Caki2 (cell line): ENCODE measurements at regions not wholly inside any gene's neighbourhood (a gene's known extent, or its start where the extent isn't known, plus 50 kb on each side); places are given as distances from the start of the nearest gene placed in this dataset.
A peak's percentile ranks its signal among the peaks of the same experiment; 100 is the strongest.
"Not testable (repeated sequence)": the region's sequence is repeated elsewhere in the genome, so short reads cannot be mapped to it uniquely, and the experiment has no call there.

Experiments used
- DNase-seq: peaks from one replicate; pipeline ENCODE4 v3.0.0-alpha.2; 2015; ENCODE audit warnings: low read depth
- in situ Hi-C: cut with HindIII; loops from 2 replicates; pipeline ENCODE4 v1.10.0; 2016; ENCODE audit warnings: low sequenced_read_pairs, low pct_unique_long_range_greater_than_20kb, mixed read lengths

DNA sequence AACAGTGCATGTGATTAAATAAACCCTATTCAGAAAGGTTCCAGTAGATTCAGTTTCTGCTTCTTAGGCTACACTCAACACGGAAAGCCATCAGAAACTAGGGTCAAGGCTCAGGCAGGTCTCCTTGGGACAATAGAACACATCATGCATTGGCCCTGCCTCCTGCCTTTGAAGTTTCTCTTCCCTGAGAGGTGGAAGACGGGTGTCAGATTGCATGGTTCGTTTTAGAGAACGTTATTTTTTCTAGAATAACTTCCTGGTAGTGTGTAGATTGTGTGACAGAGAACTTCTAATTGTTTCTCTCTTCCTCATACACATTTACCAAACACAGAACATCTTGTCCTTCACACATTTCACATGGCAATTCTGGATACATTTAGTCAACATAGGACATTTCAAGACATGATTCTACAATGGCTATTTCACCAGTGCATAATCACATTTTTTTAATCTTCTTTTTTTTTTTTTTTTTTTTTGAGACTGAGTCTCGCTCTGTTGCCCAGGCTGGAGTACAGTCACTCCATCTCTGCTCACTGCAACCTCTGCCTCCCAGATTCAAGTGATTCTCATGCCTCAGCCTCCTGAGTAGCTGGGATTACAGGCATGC lies 106.6 kb upstream of the AMN1 start:
- in situ Hi-C loops = no loop called here
- DNase-seq = peak; percentile 58

DNA sequence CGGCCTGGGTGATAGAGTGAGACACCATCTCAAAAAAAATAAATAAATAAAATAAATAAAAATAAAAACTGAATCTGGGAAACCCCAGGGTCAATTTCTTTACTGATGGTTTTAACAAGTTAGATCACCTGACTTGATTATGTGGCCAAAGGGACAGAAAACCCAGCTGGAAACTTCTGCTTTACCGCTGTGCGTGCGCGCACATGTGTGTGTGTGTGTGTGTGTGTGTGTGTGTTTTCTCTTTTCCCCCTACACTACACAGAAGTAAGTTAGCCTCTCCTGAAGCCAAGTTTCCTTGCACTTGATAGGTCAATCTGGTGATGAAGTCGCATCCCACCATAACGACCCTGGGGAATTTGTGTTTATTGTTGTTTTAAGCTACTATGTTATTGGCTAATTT lies 105.3 kb upstream of the AMN1 start:
- DNase-seq = no peak
- in situ Hi-C loops = no loop called here

DNA sequence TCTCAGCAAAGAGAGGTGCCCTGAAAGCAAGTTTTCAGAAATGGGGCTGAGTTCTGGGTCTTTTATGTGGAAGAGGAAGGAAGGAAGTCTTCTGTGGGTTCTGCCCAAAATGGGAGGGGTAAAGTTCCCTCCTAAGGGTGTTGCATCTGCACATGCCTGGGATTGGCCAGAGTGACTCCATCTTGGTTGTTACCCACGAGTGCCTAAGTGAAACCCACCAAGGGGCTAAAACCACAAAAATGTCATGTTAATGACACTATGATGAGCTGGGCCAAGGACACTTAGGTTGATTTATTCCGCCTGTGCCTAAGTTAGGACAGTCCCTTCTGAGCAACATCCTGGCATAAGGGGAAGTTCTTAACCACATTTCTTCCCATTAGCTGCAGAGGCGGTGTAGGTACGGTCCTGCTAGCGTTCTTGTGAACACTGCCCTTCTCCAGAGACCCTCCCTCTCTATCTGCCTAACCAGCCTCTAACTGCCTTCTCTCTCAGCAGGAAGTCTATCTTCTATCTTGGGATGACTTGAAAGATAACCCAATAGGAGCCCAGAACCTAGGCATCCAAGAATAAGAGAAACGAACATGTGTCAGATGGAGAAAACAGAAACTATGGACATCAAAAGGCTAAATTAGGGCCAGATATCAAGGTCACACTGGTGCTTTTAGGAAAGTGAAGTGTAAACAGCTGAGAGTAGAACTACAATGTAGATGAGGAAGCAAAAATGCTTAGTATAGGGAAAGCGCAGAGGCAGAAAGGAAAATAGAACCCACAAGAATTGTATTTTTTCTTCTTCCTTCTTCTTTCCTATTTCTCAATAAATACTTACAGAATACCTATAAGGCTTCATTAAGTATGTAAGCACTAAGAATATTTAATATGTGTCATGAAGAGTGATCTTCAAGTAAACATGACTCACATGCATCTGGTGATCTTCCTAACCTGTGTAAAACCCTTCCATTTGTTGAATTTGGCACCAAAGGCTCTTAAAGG lies 104.2 kb upstream of the AMN1 start:
- in situ Hi-C loops = no loop called here
- DNase-seq = no peak

DNA sequence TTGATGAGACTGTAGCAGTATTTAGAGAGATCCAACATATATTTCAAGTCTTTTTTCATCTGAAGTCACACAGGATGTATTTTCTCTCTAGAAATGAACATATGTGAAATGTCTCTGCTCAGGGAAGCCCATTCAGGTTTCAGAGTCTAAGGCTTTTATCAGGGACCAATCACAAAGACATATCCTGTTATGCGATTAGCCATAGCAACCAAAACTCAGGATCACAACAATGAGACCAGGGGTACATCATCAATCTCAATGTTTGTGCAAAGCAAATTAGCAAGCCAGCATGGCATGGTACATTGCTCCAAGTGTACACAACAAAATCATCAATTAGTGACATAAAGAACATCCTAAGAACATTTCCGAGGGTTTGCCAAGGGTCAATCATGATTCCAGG lies 99.2 kb upstream of the AMN1 start:
- in situ Hi-C loops = no loop called here
- no peak for DNase-seq

DNA sequence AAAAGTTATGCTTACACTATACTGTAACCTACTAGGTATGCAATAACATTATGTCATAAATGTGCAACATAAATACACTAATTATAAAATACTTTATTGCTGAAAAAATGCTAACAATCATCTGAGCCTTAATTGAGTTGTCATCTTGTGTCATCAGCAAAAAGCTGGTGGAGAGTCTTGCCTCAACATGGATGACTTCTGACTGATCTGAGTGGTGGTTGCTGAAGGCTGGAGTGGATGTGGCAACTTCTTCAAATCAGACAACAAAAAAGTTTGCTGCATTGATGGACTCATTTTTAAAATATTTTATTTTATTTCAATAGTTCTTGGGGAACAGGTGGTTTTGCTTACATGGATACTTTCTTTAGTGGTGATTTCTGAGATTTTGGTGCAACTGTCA lies 93.9 kb upstream of the AMN1 start:
- in situ Hi-C loops = no loop called here
- no peak for DNase-seq

DNA sequence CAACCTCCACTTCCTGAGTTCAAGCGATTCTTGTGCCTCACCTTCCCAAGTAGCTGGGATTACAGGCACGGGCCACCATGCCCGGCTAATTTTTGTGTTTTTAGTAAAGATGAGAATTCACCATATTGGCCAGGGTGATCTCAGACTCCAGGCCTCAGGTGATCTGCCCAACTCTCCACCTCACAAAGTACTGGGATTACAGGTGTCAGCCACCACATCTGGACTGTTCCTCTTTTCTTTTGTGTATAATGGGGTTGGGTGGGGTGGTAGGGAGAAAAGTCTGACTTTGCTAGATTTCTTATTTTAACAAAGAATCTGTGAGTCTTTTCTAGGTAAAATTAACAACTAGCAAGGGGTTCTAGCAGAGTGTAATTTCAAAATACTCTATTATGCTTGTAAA lies 92.7 kb upstream of the AMN1 start:
- no peak for DNase-seq
- in situ Hi-C loops = no loop called here

DNA sequence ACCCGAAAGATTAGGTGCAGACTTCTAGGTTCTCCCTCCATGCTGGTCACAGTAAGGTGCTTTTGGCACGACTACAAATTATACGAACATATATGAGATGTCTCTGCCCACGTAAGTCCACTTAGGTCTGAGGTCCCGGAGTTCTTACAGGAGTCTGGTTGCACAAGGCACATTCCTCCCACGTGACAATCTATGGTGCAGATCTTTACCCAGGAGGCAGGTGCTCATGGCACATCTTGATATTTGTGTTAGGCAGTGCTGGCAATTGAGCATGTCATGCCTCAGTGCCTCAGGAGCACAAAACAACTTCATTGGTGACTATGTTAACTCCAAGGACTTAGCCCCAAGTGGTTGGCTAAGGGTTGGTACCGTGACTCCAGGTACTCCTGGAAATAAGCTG lies 92.0 kb upstream of the AMN1 start:
- in situ Hi-C loops = no loop called here
- no peak for DNase-seq

DNA sequence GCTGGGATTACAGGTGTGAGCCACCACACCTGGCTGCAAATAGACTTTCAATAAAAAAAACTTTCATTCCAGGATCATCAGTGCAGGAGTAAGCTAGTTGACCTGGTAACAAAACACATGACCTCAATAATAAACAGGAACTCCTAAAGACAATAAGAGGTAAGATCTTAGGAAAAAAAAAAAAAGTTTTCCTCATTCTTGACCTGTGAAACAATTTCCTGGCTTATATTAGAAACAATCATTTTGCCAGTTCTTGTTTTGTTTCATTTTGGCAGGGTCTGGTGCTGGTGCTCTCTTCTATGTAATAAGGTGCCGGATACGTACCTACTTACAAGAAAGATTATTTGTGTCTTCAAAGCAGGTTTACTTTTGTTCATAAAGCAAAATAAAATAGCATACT lies 90.6 kb upstream of the AMN1 start:
- in situ Hi-C loops = no loop called here
- DNase-seq = no peak

DNA sequence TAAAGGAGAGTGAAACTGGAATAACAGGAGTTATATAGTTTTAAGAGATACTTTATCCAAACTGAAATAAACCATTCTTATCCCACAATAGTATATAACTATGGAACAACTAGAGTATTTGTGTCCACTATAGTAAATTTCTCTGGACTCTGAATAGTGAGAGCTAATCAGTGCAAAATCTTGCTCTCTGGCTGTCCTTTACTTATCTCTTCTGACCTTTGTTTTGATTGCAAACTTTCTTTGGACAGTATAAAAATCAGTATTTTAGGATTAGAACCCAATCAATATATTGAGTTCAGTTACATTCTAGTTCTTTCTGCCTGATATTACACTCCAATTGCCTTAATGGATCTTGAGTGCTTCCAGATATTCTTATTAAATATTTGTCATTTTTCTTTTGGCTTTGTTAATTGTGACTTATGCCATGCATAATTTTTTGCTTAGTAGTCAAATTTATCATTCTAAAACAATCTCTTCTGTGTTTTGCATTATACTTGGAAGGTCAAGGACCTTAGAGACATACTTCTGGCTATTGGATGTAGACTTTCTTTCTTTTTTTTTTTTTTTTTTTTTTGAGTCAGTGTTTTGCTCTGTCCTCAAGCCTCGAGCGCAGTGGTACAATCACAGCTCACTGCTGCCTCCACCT lies 89.9 kb upstream of the AMN1 start:
- in situ Hi-C loops = no loop called here
- no peak for DNase-seq

DNA sequence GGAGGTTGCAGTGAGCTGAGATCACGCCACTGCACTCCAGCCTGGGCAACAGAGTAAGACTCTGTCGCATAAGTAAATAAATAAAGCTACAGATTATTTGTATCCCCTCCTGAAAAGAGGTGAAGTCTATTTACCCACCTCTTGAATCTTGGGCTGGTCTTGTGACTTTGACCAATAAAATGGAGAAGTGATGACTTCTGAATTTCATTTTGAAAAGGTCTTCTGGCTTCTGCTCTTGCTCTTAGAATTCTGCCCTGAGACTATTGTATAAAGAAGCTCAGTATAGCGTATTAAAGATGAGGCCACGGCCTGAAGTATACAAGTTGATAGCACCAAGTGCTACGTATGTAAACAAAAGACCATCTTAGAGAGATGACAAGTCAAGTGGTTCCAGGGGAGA lies 88.3 kb upstream of the AMN1 start:
- DNase-seq = no peak
- in situ Hi-C loops = no loop called here

DNA sequence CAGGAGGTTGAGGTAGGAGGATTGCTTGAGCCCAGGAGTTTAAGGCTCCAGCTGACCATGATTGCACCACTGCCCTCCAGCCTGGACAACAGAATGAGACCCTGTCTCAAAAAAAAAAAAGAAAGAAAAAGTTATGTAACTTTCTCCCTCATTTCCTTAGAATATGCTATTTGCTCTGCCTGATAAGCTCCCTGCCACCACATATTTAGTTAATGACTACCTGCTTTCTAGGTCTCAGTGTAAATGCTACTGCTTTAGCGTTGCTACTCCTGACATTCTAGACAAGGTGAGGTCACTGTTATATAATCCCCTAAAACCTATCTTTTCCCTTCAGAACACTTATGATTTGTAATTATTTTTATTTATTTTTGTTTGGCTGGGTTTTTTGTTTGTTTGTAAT lies 86.3 kb upstream of the AMN1 start:
- in situ Hi-C loops = no loop called here
- DNase-seq = no peak

DNA sequence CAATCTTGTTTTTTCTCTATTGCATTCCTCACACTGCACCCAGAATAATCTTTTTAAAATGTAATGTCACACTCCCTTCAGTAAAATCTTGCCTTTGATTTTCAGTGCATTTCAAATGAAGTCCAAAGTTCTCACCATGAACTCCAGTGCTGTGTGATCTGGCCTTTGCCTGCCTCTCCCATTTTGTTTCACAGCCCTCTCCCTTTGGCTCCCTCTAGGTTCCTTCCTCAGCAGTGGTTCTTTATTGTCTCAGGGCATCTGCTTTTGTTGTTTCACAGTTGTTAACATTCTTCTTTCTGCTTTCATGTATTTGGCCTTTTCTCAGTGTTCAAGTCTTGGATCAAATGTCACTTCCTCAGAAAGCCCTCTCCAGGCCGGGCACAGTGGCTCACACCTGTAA lies 84.5 kb upstream of the AMN1 start:
- in situ Hi-C loops = no loop called here
- DNase-seq = no peak

DNA sequence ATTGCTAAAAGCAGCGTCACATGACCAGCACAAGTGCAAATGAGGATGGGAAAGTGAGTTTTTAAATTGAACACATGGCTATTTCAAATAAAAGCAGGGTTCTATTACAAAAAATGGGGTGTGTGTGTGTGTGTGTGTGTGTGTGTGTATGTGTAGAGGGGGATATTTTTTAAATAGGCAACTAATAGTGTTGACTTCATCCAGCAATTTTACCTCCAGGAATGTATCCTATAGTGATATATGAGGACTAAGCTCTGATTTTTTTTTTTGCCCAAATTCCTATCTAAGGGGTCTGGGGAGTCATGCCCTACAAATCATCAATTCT lies 78.9 kb upstream of the AMN1 start:
- in situ Hi-C loops = no loop called here
- DNase-seq = no peak

DNA sequence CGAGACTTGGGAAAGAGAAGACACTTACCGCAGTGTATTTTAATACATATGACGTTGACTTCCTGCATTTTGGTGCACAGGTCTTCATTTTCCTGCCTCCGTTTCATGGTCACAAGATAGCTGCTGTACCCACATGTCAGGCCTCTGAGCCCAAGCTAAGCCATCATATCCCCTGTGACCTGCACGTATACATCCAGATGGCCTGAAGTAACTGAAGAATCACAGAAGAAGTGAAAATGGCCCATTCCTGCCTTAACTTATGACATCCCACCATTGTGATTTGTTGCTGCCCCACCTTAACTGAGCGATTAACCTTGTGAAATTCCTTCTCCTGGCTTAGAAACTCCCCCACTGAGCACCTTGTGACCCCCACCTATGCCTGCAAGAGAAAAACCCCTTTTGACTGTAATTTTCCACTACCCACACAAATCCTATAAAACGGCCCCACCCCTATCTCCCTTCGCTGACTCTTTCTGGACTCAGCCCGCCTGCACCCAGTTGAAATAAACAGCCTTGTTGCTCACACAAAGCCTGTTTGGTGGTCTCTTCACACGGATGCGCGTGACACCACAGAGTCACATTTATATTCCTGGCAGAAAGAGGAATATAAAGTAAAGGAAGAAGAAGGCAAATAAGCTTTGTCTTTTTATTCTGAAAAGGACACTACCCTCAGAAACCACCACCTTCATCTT lies 78.4 kb upstream of the AMN1 start:
- DNase-seq, in situ Hi-C loops: not testable (repeated sequence)

DNA sequence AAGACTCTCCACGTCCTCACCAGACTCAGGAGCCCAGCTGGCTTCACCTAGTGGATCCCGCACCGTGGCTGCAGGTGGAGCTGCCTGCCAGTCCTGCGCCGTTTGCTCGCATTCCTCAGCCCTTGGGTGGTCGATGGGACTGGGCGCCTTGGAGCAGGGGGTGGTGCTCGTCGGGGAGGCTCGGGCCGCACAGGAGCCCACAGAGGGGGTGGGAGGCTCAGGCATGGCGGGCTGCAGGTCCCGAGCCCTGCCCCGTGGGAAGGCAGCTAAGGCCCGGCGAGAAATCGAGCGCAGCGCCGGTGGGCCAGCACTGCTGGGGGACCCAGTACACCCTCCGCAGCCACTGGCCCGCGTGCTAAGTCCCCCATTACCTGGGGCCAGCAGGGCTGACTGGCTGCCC lies 76.9 kb upstream of the AMN1 start:
- DNase-seq, in situ Hi-C loops: not testable (repeated sequence)

DNA sequence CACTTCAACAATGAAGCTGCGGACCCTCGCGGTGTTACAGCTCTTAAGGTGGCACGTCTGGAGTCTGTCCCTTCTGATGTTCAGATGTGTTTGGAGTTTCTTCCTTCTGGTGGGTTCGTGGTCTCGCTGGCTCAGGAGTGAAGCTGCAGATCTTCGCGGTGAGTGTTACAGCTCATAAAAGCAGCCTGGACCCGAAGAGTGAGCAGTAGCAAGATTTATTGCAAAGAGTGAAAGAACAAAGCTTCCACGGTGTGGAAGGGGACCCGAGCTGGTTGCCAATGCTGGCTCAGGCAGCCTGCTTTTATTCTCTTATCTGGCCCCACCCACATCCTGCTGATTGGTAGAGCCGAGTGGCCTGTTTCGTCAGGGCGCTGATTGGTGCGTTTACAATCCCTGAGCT lies 75.9 kb upstream of the AMN1 start:
- in situ Hi-C loops, DNase-seq: not testable (repeated sequence)

DNA sequence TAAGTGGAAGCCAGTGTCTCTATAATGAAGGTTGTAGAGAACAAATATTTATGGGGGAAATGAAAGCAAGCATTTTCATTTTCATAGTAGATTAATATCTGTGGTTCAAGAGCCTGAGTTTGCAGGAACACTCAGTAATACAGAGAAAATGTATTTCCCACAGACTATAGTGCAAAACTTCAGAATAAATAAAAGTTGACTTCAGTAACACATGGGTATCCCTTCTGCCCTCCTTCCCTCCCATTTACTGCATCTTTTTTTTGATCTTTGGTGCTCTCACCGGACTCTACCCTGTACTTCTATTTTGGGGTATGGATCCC lies 75.3 kb upstream of the AMN1 start:
- in situ Hi-C loops = no loop called here
- no peak for DNase-seq

DNA sequence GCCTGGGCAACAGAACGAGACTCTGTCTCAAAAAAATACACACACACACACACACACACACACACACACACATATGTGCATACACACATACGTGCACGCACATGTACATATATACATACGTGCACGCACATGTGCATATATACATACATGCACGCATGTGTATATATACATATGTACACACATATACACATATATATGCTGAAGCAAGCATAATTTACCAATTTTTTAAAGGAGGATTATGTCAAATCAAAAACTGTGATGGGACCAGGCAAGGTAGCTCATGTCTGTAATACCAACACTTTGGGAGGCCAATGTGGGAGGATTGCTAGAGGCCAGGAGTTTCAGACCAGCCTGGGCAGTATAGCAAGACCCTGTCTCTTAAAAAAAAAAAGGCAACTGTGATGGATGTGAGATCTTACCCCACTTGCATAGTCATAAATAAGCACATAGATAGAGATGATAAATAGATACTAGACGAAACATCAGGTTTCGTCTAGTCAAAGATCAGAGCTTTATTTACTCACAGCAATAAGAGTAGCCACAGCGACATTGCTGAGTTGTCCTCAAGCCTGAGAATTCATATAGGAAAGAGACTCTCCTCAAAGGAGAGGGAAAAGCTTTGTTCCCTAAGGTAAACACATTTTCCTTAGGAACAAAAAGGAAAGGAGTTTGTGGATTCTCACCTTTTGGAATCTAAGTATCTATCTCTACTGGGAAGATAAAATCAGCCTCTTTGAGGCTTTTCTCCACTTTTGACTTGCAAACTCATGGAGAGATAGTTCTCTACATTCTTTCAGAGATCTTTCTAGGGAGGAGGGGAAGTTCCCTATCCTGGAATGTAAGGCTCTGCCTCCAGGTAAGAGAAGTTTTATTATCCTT lies 74.7 kb upstream of the AMN1 start:
- no peak for DNase-seq
- in situ Hi-C loops = no loop called here
